ENCODE measurements at regions not wholly inside any gene's neighbourhood (a gene's known extent, or its start where the extent isn't known, plus 50 kb on each side); places are given as distances from the start of the nearest gene placed in this dataset.

GRCh38 chr20:22728146-22728745 lies 143.9 kb upstream of the FOXA2 start:
- no peaks in the 10 kb centered on the region for H3K23me2 ChIP-seq (ENCODE audit: insufficient read length, low read depth, low read length, poor library complexity, severe bottlenecking)
- H2BK120ac ChIP-seq (ENCODE audit: low read depth, low read length, poor library complexity, severe bottlenecking): no peak overlapping the region
- H4K8ac ChIP-seq (replicated peaks; ENCODE audit: insufficient read length, low read depth, low read length): no peak overlapping the region
- no peak overlapping the region for H2BK15ac ChIP-seq (ENCODE audit: low read depth, low read length)
- no peak overlapping the region for H3T11ph ChIP-seq (ENCODE audit: low read length)
- H3K27me3 ChIP-seq (ENCODE audit: insufficient read depth, low read length): no peaks in the 10 kb centered on the region
- no peak for DNase-seq
- no peak overlapping the region for H2BK20ac ChIP-seq (ENCODE audit: low read depth, low read length, poor library complexity, severe bottlenecking)
- H3K4me1 ChIP-seq (ENCODE audit: insufficient read depth, low read length): no peaks in the 10 kb centered on the region
- no peaks in the 10 kb centered on the region for H3K36me3 Mint-ChIP-seq (ENCODE audit: insufficient read depth in 1 of 3, low read depth in 3 of 3)
- H3K4me2 ChIP-seq (ENCODE audit: insufficient read depth, insufficient read length, low read length): no peak overlapping the region
- no peaks in the 10 kb centered on the region for H3K79me2 ChIP-seq (ENCODE audit: insufficient read depth, low read length)
- no peak overlapping the region for H3K27ac Mint-ChIP-seq
- no peak overlapping the region for H2AK5ac ChIP-seq (ENCODE audit: insufficient read length, low read length)
- no peak overlapping the region for H4K91ac ChIP-seq (ENCODE audit: insufficient read length, low read depth, low read length)
- H3K14ac ChIP-seq (ENCODE audit: insufficient read depth, low read length): no peak overlapping the region
- H2BK12ac ChIP-seq (ENCODE audit: insufficient read length, low read depth, low read length): no peak overlapping the region
- H3K4me1 Mint-ChIP-seq: no peaks in the 10 kb centered on the region
- peaks cover under 1 to 3% of the 10 kb centered on the region in 2 experiments; a peak in 3 of 5 replicates for H3K9me3 Mint-ChIP-seq
- no peaks in the 10 kb centered on the region for H4K20me1 ChIP-seq (ENCODE audit: control insufficient read depth, insufficient read depth, insufficient read length)
- H3K18ac ChIP-seq (ENCODE audit: insufficient read length, low read depth, low read length): no peak overlapping the region
- no peak overlapping the region for H3K4ac ChIP-seq (ENCODE audit: low read depth, low read length)
- no CpG with 5 or more reads among the region's 4 CpGs for WGBS (ENCODE audit: extremely low coverage, insufficient read length, low lambda C conversion rate)
- TF ChIP-seq CTCF (conservative IDR thresholded peaks at IDR 0.05): no peak
- H3K9me3 ChIP-seq (ENCODE audit: control insufficient read depth, low read depth, low read length): no peaks in the 10 kb centered on the region
- H3K27me3 Mint-ChIP-seq (ENCODE audit: low read depth): peaks cover 8% of the 10 kb centered on the region
- H3K27ac ChIP-seq (ENCODE audit: insufficient read length, low read depth, low read length): no peak overlapping the region
- H4K5ac ChIP-seq (ENCODE audit: insufficient read length, low read depth, low read length): no peak overlapping the region
- no peak overlapping the region for H2BK5ac ChIP-seq (ENCODE audit: insufficient read length, low read length)
- H3K79me1 ChIP-seq (ENCODE audit: insufficient read depth, low read depth, low read length, poor library complexity, severe bottlenecking): no peaks in the 10 kb centered on the region
- no peak overlapping the region for H2AFZ ChIP-seq (ENCODE audit: low read length)
- no peak overlapping the region for H3K23ac ChIP-seq (ENCODE audit: insufficient read length, low read depth, low read length)
- H3K9ac ChIP-seq (ENCODE audit: extremely low read depth, insufficient read length, low read length): no peak overlapping the region
- H3K4me3 Mint-ChIP-seq: no peak overlapping the region
- H3K56ac ChIP-seq (ENCODE audit: insufficient read length, low read depth, low read length): no peak overlapping the region
